HCT116 (cell line): ENCODE measurements at regions not wholly inside any gene's neighbourhood (a gene's known extent, or its start where the extent isn't known, plus 50 kb on each side); places are given as distances from the start of the nearest gene placed in this dataset.

Experiments
- ATAC-seq: fragments of 200-7000 bp; cut with Tn5 transposase; 2 replicates; pipeline ENCODE4 v1.9.1; 2020; ENCODE audit warnings: mild to moderate bottlenecking, moderate library complexity
- BruUV-seq: library from RNA; stranded (reverse); fragments of 400-500 nt; replicated peaks from 2 replicates; lab custom pipeline; 2021; lab: Mats Ljungman, UMichigan
- CTCF ChIA-PET: fragments of 300-600 bp; sonication (Branson Sonifier 250); formaldehyde crosslinking; loops from one replicate; lab custom pipeline; 2021; ENCODE audit warnings: antibody characterized with exemption; lab: Charles Lee
- POLR2A ChIA-PET: fragments of 300-600, 350-600 bp; sonication (Branson Sonifier 250); formaldehyde crosslinking; loops from one replicate; lab custom pipeline; 2021; ENCODE audit warnings: antibody characterized with exemption; lab: Charles Lee
- RAD21 ChIA-PET, 2 experiments: fragments of 300-600 bp; sonication (Branson Sonifier 250); formaldehyde crosslinking; loops; one replicate each; lab custom pipeline; 2023; ENCODE audit warnings: low total read pairs in 2 of 2; ENCODE audit not compliant: uncharacterized antibody in 2 of 2, unreplicated experiment in 2 of 2, low non-redundant PET in 1 of 2; lab: Charles Lee
- DNase-seq: peaks from one replicate; pipeline ENCODE4 v3.0.0-alpha.2; 2010; ENCODE audit warnings: low read depth, low spot score
- H2AFZ ChIP-seq: fragments of 200-600 bp; shearing (Covaris generic), sonication (generic); 2 replicates; pipeline ENCODE4 v1.6.1; 2017; ENCODE audit warnings: low read depth, mixed run types, mixed read lengths, antibody characterized with exemption, low read length; ENCODE audit not compliant: poor library complexity, severe bottlenecking
- H3K27ac ChIP-seq: 2 replicates; pipeline ENCODE4 v1.5.1; 2012; ENCODE audit warnings: low read depth, low read length
- H3K27me3 ChIP-seq: fragments of 200-600 bp; sonication (generic); 2 replicates; pipeline ENCODE4 v1.6.1; 2016; ENCODE audit warnings: mixed run types, low read length, mixed read lengths; ENCODE audit not compliant: insufficient read depth
- H3K36me3 ChIP-seq, 2 experiments: fragments of 200-500 bp in 1 of 2; fragments of 200-600 bp in 1 of 2; sonication (Bioruptor generic) in 1 of 2; sonication (generic) in 1 of 2; 2 replicates each; pipeline versions ENCODE4 v1.5.1 to v1.6.1; 2014 to 2016; ENCODE audit warnings: low read length in 2 of 2, inconsistent platforms in 1 of 2, mixed read lengths in 1 of 2, mixed run types in 1 of 2; ENCODE audit not compliant: insufficient read depth in 2 of 2, control insufficient read depth in 1 of 2
- H3K4me1 ChIP-seq, 2 experiments: fragments of 200-600 bp in 1 of 2; sonication (generic) in 1 of 2; 2 replicates each; pipeline versions ENCODE4 v1.5.1 to v1.6.1; 2012 to 2017; ENCODE audit warnings: low read length in 2 of 2, inconsistent platforms in 1 of 2, mild to moderate bottlenecking in 1 of 2, mixed read lengths in 1 of 2, mixed run types in 1 of 2, moderate library complexity in 1 of 2; ENCODE audit not compliant: insufficient read depth in 2 of 2, control insufficient read depth in 1 of 2
- H3K4me2 ChIP-seq: fragments of 200-600 bp; sonication (generic); 2 replicates; pipeline ENCODE4 v1.6.1; 2017; ENCODE audit warnings: mixed run types, low read length, mixed read lengths
- H3K4me3 ChIP-seq, 2 experiments: fragments of 200-600 bp in 1 of 2; sonication (generic) in 1 of 2; replicated peaks in 1 of 2; 2 replicates each; pipeline ENCODE4 v1.5.1; 2011 to 2016; ENCODE audit warnings: low read length in 2 of 2, control low read depth in 1 of 2, low read depth in 1 of 2, mild to moderate bottlenecking in 1 of 2, mixed read lengths in 1 of 2, mixed run types in 1 of 2
- H3K79me2 ChIP-seq: fragments of 200-600 bp; sonication (generic); 2 replicates; pipeline ENCODE4 v1.6.1; 2017; ENCODE audit warnings: mild to moderate bottlenecking, mixed run types, low read length, moderate library complexity, mixed read lengths; ENCODE audit not compliant: insufficient read depth
- H3K9ac ChIP-seq: fragments of 200-600 bp; sonication (generic); 2 replicates; pipeline ENCODE4 v1.6.1; 2016; ENCODE audit warnings: low read length, mixed read lengths
- H3K9me2 ChIP-seq: fragments of 200-600 bp; sonication (generic), shearing (Covaris generic); 2 replicates; pipeline ENCODE4 v1.6.1; 2017; ENCODE audit warnings: mixed run types, mild to moderate bottlenecking, moderate library complexity; ENCODE audit not compliant: insufficient read depth
- H3K9me3 ChIP-seq, 2 experiments: fragments of 200-500 bp in 1 of 2; fragments of 200-600 bp in 1 of 2; sonication (Bioruptor generic) in 1 of 2; sonication (generic) in 1 of 2; 2 replicates each; pipeline ENCODE4 v1.6.1; 2014 to 2017; ENCODE audit warnings: low read length in 2 of 2, mixed read lengths in 2 of 2, inconsistent platforms in 1 of 2, low read depth in 1 of 2, mild to moderate bottlenecking in 1 of 2, mixed run types in 1 of 2, moderate library complexity in 1 of 2; ENCODE audit not compliant: control insufficient read depth in 1 of 2, insufficient read depth in 1 of 2
- H4K20me1 ChIP-seq: fragments of 200-600 bp; sonication (generic), shearing (Covaris generic); 2 replicates; pipeline ENCODE4 v1.6.1; 2017; ENCODE audit warnings: mixed run types, mild to moderate bottlenecking, moderate library complexity; ENCODE audit not compliant: insufficient read depth
- CBX3 ChIP-seq: IDR thresholded peaks from 2 replicates; pipeline ENCODE4 v1.6.1; 2012; ENCODE audit warnings: low read depth
- ELF1 ChIP-seq: IDR thresholded peaks from 2 replicates; pipeline ENCODE4 v1.6.1; 2012; ENCODE audit warnings: low read depth, borderline replicate concordance
- EZH2 ChIP-seq: fragments of 200-600 bp; sonication (generic); IDR thresholded peaks from 2 replicates; pipeline ENCODE4 v1.6.1; 2017; ENCODE audit warnings: antibody characterized with exemption, mixed run types
- EZH2phosphoT487 ChIP-seq: fragments of 200-600 bp; IDR thresholded peaks from 2 replicates; pipeline ENCODE4 v1.6.1; 2018; ENCODE audit warnings: antibody characterized with exemption, borderline replicate concordance
- FOSL1 ChIP-seq: IDR thresholded peaks from 2 replicates; pipeline ENCODE4 v1.6.1; 2012; ENCODE audit warnings: low read depth
- POLR2A ChIP-seq: IDR thresholded peaks from 2 replicates; pipeline ENCODE4 v1.7.0; 2011; ENCODE audit warnings: borderline replicate concordance; ENCODE audit not compliant: insufficient read depth, insufficient read length; ENCODE audit errors: extremely low read depth
- SRF ChIP-seq: IDR thresholded peaks from 2 replicates; pipeline ENCODE4 v1.6.1; 2012; ENCODE audit warnings: low read depth
- TCF7L2 ChIP-seq: IDR thresholded peaks from 2 replicates; pipeline ENCODE4 v1.7.0; 2011; ENCODE audit warnings: borderline replicate concordance, inconsistent platforms; ENCODE audit not compliant: insufficient read depth, insufficient read length; ENCODE audit errors: extremely low read depth
- intact Hi-C: fragments of 100-400 bp; cut with micrococcal nuclease; formaldehyde crosslinking; loops from 2 replicates; pipeline ENCODE4 v1.10.0; 2022
- TF ChIP-seq, protein P1 (sequence below), 3 experiments: fragments of 200-600 bp in 1 of 3; sonication (generic) in 1 of 3; IDR thresholded peaks in 2 of 3; conservative IDR thresholded peaks in 1 of 3; 2 replicates each; pipeline ENCODE4 v1.5.1; 2012 to 2017; ENCODE audit warnings: low read depth in 2 of 3, low read length in 2 of 3, antibody characterized with exemption in 1 of 3, borderline replicate concordance in 1 of 3, control low read depth in 1 of 3, mild to moderate bottlenecking in 1 of 3, mixed read lengths in 1 of 3, mixed run types in 1 of 3, moderate library complexity in 1 of 3; ENCODE audit not compliant: insufficient read depth in 1 of 3
- TF ChIP-seq, protein P2 (sequence below): IDR thresholded peaks from 2 replicates; pipeline ENCODE4 v1.6.1; 2012
- TF ChIP-seq, protein P3 (sequence below): IDR thresholded peaks from 2 replicates; pipeline ENCODE4 v1.6.1; 2012

GRCh38 chr9:99398241-99398640, 176.2 kb downstream of the SEC61B start:
- Histone ChIP-seq H2AFZ (no peak overlapping the region), H4K20me1 (no peaks in the 10 kb centered on the region), H3K4me3 (no peak overlapping the region), H3K79me2 (no peaks in the 10 kb centered on the region), H3K36me3 (no peaks in the 10 kb centered on the region), H3K9me3 (no peaks in the 10 kb centered on the region), H3K27ac (no peak overlapping the region), H3K9me2 (no peaks in the 10 kb centered on the region), H3K4me2 (no peak overlapping the region), H3K4me1 (no peaks in the 10 kb centered on the region), H3K9ac (no peak overlapping the region), H3K27me3 (no peaks in the 10 kb centered on the region)
- no peak for ATAC-seq
- no TSS peak for BruUV-seq
- no peak for TF ChIP-seq POLR2A
- TF ChIP-seq CBX3 = no peak
- no peak for TF ChIP-seq ELF1
- TF ChIP-seq, protein P1, sequence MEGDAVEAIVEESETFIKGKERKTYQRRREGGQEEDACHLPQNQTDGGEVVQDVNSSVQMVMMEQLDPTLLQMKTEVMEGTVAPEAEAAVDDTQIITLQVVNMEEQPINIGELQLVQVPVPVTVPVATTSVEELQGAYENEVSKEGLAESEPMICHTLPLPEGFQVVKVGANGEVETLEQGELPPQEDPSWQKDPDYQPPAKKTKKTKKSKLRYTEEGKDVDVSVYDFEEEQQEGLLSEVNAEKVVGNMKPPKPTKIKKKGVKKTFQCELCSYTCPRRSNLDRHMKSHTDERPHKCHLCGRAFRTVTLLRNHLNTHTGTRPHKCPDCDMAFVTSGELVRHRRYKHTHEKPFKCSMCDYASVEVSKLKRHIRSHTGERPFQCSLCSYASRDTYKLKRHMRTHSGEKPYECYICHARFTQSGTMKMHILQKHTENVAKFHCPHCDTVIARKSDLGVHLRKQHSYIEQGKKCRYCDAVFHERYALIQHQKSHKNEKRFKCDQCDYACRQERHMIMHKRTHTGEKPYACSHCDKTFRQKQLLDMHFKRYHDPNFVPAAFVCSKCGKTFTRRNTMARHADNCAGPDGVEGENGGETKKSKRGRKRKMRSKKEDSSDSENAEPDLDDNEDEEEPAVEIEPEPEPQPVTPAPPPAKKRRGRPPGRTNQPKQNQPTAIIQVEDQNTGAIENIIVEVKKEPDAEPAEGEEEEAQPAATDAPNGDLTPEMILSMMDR (IDR thresholded peaks at IDR 0.05 in 2 of 3, conservative IDR thresholded peaks at IDR 0.05 in 1 of 3; ENCODE audit: borderline replicate concordance in 1 of 3, insufficient read depth in 1 of 3, low read depth in 2 of 3, low read length in 2 of 3) = no peak
- no peak for TF ChIP-seq SRF
- TF ChIP-seq EZH2phosphoT487 = no peak
- TF ChIP-seq EZH2 = no peak
- no peak for TF ChIP-seq FOSL1
- TF ChIP-seq, protein P2, sequence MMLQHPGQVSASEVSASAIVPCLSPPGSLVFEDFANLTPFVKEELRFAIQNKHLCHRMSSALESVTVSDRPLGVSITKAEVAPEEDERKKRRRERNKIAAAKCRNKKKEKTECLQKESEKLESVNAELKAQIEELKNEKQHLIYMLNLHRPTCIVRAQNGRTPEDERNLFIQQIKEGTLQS = no peak
- TF ChIP-seq TCF7L2 = no peak
- TF ChIP-seq, protein P3, sequence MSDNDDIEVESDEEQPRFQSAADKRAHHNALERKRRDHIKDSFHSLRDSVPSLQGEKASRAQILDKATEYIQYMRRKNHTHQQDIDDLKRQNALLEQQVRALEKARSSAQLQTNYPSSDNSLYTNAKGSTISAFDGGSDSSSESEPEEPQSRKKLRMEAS = no peak
- DNase-seq = no peak
- ChIA-PET RAD21 (no interaction called here), POLR2A (no interaction called here), CTCF (no interaction called here)
- intact Hi-C loops = no loop called here
